ENCODE measurements at regions not wholly inside any gene's neighbourhood (a gene's known extent, or its start where the extent isn't known, plus 50 kb on each side); places are given as distances from the start of the nearest gene placed in this dataset.

DNA sequence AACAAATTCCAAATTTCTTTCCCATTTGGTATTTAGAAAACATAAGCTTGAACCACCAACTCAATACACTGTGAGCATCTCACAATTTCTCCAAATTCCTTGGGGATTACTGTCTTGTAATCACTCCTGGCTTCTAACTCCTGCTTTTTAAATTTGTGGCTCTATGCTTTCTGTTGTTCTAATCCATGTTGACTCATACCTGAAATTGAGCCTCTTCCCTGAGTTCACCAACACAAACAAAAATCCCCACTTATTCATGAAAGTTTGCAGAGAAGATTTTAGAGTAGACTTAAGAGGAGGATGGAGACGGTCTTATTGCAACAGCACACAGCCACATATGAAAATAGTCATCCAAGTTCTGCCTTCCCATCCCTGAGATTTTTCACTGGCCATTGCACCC, 252.5 kb downstream of the PTEN start:
- Histone ChIP-seq H3K36me3 (no peaks in the 10 kb centered on the region), H3K27me3 (no peaks in the 10 kb centered on the region), H3K9me3 (no peaks in the 10 kb centered on the region), H3K4me3 (ENCODE audit: low read depth, low read length) (no peak overlapping the region), H3K4me1 (peaks cover 12% of the 10 kb centered on the region)
- TF ChIP-seq CTCF (IDR thresholded peaks at IDR 0.05; ENCODE audit: low read depth, low read length) = no peak
- DNase-seq = no peak

GRCh38 chr10:88116481-88116880, 253.1 kb downstream of the PTEN start:
- Histone ChIP-seq H3K9me3 (no peaks in the 10 kb centered on the region), H3K27me3 (no peaks in the 10 kb centered on the region), H3K4me1 (peaks cover 12% of the 10 kb centered on the region), H3K4me3 (ENCODE audit: low read depth, low read length) (no peak overlapping the region), H3K36me3 (no peaks in the 10 kb centered on the region)
- no peak for DNase-seq
- TF ChIP-seq CTCF (IDR thresholded peaks at IDR 0.05; ENCODE audit: low read depth, low read length) = no peak

- Histone ChIP-seq H3K27me3 (no peaks in the 10 kb centered on the region), H3K9me3 (no peaks in the 10 kb centered on the region), H3K4me3 (ENCODE audit: low read depth, low read length) (no peak overlapping the region), H3K36me3 (no peaks in the 10 kb centered on the region), H3K4me1 (peaks cover 12% of the 10 kb centered on the region)
- TF ChIP-seq CTCF (IDR thresholded peaks at IDR 0.05; ENCODE audit: low read depth, low read length) = no peak
- DNase-seq = no peak
Observed at GRCh38 chr10:88116971-88117626, 253.7 kb downstream of the PTEN start.

GRCh38 chr10:88117869-88118632, 254.6 kb downstream of the PTEN start:
- H3K4me1 ChIP-seq = peaks cover 14% of the 10 kb centered on the region

DNA sequence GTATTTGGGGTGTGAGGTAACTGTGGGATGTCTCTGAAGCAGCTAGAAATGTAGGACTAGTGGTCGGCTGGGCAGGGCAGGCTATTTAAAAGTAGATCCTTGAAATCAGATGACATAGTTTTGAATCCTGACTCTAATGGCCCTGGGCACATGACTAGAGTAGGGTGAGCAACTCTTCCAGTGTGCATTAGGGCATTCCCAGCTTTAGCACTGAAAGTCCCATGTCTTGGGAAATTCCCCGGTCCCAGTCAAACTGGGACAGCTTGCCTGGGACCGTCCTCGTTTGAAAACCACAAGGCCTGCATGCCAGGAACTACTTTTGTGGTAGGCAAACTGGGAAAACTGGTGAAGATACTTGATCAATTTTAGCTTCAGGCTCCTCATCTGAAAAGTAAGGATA, 255.3 kb downstream of the PTEN start:
- no peak overlapping the region for H3K4me3 ChIP-seq (ENCODE audit: low read depth, low read length)
- H3K27me3 ChIP-seq = no peaks in the 10 kb centered on the region
- no peak for DNase-seq
- no peaks in the 10 kb centered on the region for H3K36me3 ChIP-seq
- TF ChIP-seq CTCF (IDR thresholded peaks at IDR 0.05; ENCODE audit: low read depth, low read length) = no peak
- H3K9me3 ChIP-seq = no peaks in the 10 kb centered on the region
- peaks cover 14% of the 10 kb centered on the region for H3K4me1 ChIP-seq

More at GRCh38 chr10:88117869-88118632, 254.6 kb downstream of the PTEN start:
- TF ChIP-seq CTCF (IDR thresholded peaks at IDR 0.05; ENCODE audit: low read depth, low read length) = peak; percentile 47
- DNase-seq = peak; percentile 10
- H3K27me3 ChIP-seq = no peaks in the 10 kb centered on the region
- no peaks in the 10 kb centered on the region for H3K36me3 ChIP-seq
- H3K9me3 ChIP-seq = no peaks in the 10 kb centered on the region
- H3K4me3 ChIP-seq (ENCODE audit: low read depth, low read length) = no peak overlapping the region

DNA sequence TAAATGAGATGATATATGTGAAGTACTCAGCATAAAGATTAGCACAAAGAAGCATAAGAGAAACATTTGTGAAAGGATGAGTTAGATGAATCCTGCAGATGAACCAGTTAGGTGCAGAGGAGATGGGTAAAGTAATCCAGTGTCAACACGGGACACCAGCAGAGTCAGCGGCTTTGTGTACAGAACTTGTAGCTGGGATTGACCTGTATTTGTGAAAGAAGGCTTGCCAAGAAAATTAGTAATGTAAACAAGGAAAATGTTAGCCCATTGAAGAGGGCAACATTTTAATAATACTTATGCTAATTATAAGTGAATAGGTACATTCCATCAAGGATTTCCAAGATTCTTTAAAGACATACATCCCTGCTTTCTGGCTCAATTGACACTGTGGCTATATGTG, 255.7 kb downstream of the PTEN start:
- H3K27me3 ChIP-seq = no peaks in the 10 kb centered on the region
- no peak overlapping the region for H3K4me3 ChIP-seq (ENCODE audit: low read depth, low read length)
- TF ChIP-seq CTCF (IDR thresholded peaks at IDR 0.05; ENCODE audit: low read depth, low read length) = no peak
- DNase-seq = no peak
- no peaks in the 10 kb centered on the region for H3K36me3 ChIP-seq
- H3K4me1 ChIP-seq = peaks cover 14% of the 10 kb centered on the region
- H3K9me3 ChIP-seq = no peaks in the 10 kb centered on the region
